MM.1S (cell line): ENCODE measurements at regions not wholly inside any gene's neighbourhood (a gene's known extent, or its start where the extent isn't known, plus 50 kb on each side); places are given as distances from the start of the nearest gene placed in this dataset.

ENCODE experiments used
- DNase-seq: peaks from one replicate; pipeline ENCODE4 v3.0.0-alpha.2; 2015
- H2AFZ ChIP-seq: fragments of 300-600 bp; sonication (generic); 2 replicates; pipeline ENCODE4 v1.6.0; 2016; ENCODE audit warnings: antibody characterized with exemption, low read length
- H3F3A ChIP-seq: fragments of 300-600 bp; sonication (generic); 2 replicates; pipeline ENCODE4 v1.6.1; 2016; ENCODE audit warnings: mild to moderate bottlenecking, antibody characterized with exemption, low read length, moderate library complexity, mixed read lengths; ENCODE audit not compliant: insufficient read depth
- H3K27ac ChIP-seq: fragments of 300-600 bp; sonication (generic); 2 replicates; pipeline ENCODE4 v1.5.1; 2016; ENCODE audit warnings: mild to moderate bottlenecking, low read length
- H3K27me3 ChIP-seq: fragments of 300-600 bp; sonication (generic); replicated peaks from 2 replicates; pipeline ENCODE4 v1.6.0; 2016; ENCODE audit warnings: low read length; ENCODE audit not compliant: insufficient read depth
- H3K36me3 ChIP-seq: fragments of 300-600 bp; sonication (generic); replicated peaks from 2 replicates; pipeline ENCODE4 v1.6.1; 2016; ENCODE audit warnings: mild to moderate bottlenecking, low read length, mixed read lengths; ENCODE audit not compliant: insufficient read depth
- H3K4me1 ChIP-seq: fragments of 300-600 bp; sonication (generic); 2 replicates; pipeline ENCODE4 v1.6.1; 2016; ENCODE audit warnings: low read length, mixed read lengths
- H3K4me2 ChIP-seq: fragments of 300-600 bp; sonication (generic); 2 replicates; pipeline ENCODE4 v1.6.0; 2016; ENCODE audit warnings: low read depth, low read length
- H3K4me3 ChIP-seq: fragments of 300-600 bp; sonication (generic); 2 replicates; pipeline ENCODE4 v1.5.1; 2016; ENCODE audit warnings: low read length, mixed read lengths
- H3K79me2 ChIP-seq: fragments of 300-600 bp; sonication (generic); 2 replicates; pipeline ENCODE4 v1.6.1; 2016; ENCODE audit warnings: mixed run types, low read length, mixed read lengths
- H3K9ac ChIP-seq: fragments of 300-600 bp; sonication (generic); 2 replicates; pipeline ENCODE4 v1.6.1; 2016; ENCODE audit warnings: low read length, mixed read lengths
- H3K9me2 ChIP-seq: fragments of 300-600 bp; sonication (generic); replicated peaks from 2 replicates; pipeline ENCODE4 v1.6.1; 2016; ENCODE audit warnings: mild to moderate bottlenecking, low read length, mixed read lengths; ENCODE audit not compliant: insufficient read depth
- H3K9me3 ChIP-seq: fragments of 300-600 bp; sonication (generic); replicated peaks from 2 replicates; pipeline ENCODE4 v1.6.1; 2016; ENCODE audit warnings: mild to moderate bottlenecking, low read length, mixed read lengths; ENCODE audit not compliant: insufficient read depth
- H4K20me1 ChIP-seq: fragments of 300-600 bp; sonication (generic); 2 replicates; pipeline ENCODE4 v1.6.1; 2016; ENCODE audit warnings: mild to moderate bottlenecking, low read length, moderate library complexity, mixed read lengths; ENCODE audit not compliant: insufficient read depth
- CTCF ChIP-seq: fragments of 300-600 bp; sonication (generic); IDR thresholded peaks from 2 replicates; pipeline ENCODE4 v1.5.1; 2016; ENCODE audit warnings: antibody characterized with exemption, low read length, mixed read lengths
- EZH2 ChIP-seq: fragments of 300-600 bp; sonication (generic); optimal IDR thresholded peaks from 2 replicates; pipeline ENCODE3; 2017; ENCODE audit warnings: low read depth, mild to moderate bottlenecking, antibody characterized with exemption, low read length, mixed read lengths
- EZH2phosphoT487 ChIP-seq: fragments of 300-600 bp; sonication (generic); IDR thresholded peaks from 2 replicates; pipeline ENCODE4 v1.6.1; 2018; ENCODE audit warnings: antibody characterized with exemption, low read length

DNA sequence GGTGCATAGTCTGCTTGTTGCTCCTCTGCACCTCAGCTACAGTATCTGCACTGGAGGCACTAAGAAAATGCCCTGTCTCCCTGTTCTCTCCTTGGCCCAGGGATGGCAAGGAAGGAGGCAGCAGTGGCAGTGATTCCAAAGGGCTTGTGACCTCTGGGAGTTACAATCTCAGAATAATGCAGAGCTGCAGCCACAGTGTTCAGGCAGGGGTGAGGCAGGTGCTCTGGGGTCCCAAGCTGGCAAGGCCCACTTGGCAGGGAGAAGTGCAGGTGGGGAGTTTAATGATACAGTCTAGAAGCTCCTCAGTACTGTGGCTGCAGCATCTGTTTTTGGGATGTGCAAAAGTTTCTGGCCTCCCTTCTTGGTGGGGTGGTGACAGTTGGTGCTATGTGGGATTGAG lies 456.4 kb downstream of the CCSER2 start:
- Histone ChIP-seq H3K4me2 (no peak overlapping the region), H3F3A (no peaks in the 10 kb centered on the region), H3K9me3 (no peaks in the 10 kb centered on the region), H3K4me3 (no peak overlapping the region), H3K9me2 (no peaks in the 10 kb centered on the region), H3K27ac (no peak overlapping the region), H2AFZ (no peak overlapping the region), H4K20me1 (no peaks in the 10 kb centered on the region), H3K9ac (no peak overlapping the region), H3K4me1 (no peaks in the 10 kb centered on the region), H3K36me3 (no peaks in the 10 kb centered on the region), H3K27me3 (no peaks in the 10 kb centered on the region), H3K79me2 (no peaks in the 10 kb centered on the region)
- no peak for TF ChIP-seq CTCF
- TF ChIP-seq EZH2: no peak
- no peak for DNase-seq

- Histone ChIP-seq H3K36me3 (no peaks in the 10 kb centered on the region), H3F3A (no peaks in the 10 kb centered on the region), H3K9me3 (no peaks in the 10 kb centered on the region), H3K27ac (no peak overlapping the region), H3K9me2 (no peaks in the 10 kb centered on the region), H3K9ac (no peak overlapping the region), H3K79me2 (no peaks in the 10 kb centered on the region), H2AFZ (no peak overlapping the region), H3K4me2 (no peak overlapping the region), H3K4me3 (no peak overlapping the region), H3K27me3 (no peaks in the 10 kb centered on the region), H4K20me1 (no peaks in the 10 kb centered on the region), H3K4me1 (no peaks in the 10 kb centered on the region)
- DNase-seq: no peak
- TF ChIP-seq CTCF (no peak), EZH2 (no peak), EZH2phosphoT487 (no peak)
Observed at GRCh38 chr10:84789026-84789425, 460.6 kb downstream of the CCSER2 start.

DNA sequence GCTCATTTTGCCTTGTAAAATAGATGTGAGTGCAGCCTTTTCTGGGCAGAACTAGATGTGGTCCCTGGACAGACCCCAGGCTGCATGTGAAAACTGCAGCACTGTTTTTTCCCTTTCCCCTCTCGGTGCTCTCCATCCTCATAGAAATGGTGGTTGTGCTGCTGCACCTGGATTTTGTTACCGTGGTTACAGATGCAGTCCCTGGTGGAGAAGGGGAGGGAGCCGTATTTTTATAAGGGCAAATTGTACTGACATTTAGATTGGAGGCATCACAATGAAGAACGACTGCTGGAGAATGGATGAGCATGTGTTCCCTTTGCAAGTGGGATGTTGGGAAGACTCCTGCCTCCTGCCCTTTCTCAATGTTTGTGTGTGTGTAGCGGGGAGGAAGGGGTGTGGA lies 469.9 kb downstream of the CCSER2 start:
- Histone ChIP-seq H3K27ac (no peak overlapping the region), H3K27me3 (no peaks in the 10 kb centered on the region), H3K9me3 (no peaks in the 10 kb centered on the region), H3K79me2 (no peaks in the 10 kb centered on the region), H4K20me1 (no peaks in the 10 kb centered on the region), H3K9ac (no peak overlapping the region), H3K4me3 (no peak overlapping the region), H3K9me2 (no peaks in the 10 kb centered on the region), H2AFZ (no peak overlapping the region), H3K4me2 (no peak overlapping the region), H3K36me3 (no peaks in the 10 kb centered on the region), H3K4me1 (no peaks in the 10 kb centered on the region), H3F3A (no peaks in the 10 kb centered on the region)
- no peak for TF ChIP-seq EZH2phosphoT487
- TF ChIP-seq EZH2: no peak
- no peak for TF ChIP-seq CTCF
- no peak for DNase-seq

DNA sequence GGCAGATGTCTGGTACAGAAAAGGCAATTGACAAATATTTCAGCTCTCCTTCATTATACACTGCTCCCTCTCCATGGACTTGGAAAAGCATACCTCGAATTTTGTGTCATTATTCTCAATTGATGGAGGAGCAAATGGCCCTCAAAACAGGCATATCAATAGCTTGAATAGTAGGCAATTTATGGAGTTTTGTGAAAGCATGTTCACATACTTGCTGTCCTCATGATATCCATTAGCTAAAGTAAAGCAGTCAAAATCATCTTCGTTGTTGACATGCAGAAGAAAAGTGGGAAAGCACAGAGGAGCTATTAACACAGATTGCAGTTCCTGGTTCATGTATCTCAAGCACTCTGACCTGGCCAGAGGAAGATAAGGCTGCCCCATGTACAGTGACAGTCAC lies 472.8 kb downstream of the CCSER2 start:
- Histone ChIP-seq H3F3A (no peaks in the 10 kb centered on the region), H3K4me3 (no peak overlapping the region), H3K9me3 (no peaks in the 10 kb centered on the region), H3K79me2 (no peaks in the 10 kb centered on the region), H3K36me3 (no peaks in the 10 kb centered on the region), H3K4me2 (no peak overlapping the region), H2AFZ (no peak overlapping the region), H3K9me2 (no peaks in the 10 kb centered on the region), H3K27me3 (no peaks in the 10 kb centered on the region), H4K20me1 (no peaks in the 10 kb centered on the region), H3K9ac (no peak overlapping the region), H3K4me1 (no peaks in the 10 kb centered on the region), H3K27ac (no peak overlapping the region)
- TF ChIP-seq EZH2: no peak
- TF ChIP-seq CTCF: no peak
- TF ChIP-seq EZH2phosphoT487: no peak
- no peak for DNase-seq
